ENCODE measurements at regions not wholly inside any gene's neighbourhood (a gene's known extent, or its start where the extent isn't known, plus 50 kb on each side); places are given as distances from the start of the nearest gene placed in this dataset.

GRCh38 chr13:111960152-111960772 is 106.7 kb upstream of the SOX1 start:
- TF ChIP-seq, protein P1, sequence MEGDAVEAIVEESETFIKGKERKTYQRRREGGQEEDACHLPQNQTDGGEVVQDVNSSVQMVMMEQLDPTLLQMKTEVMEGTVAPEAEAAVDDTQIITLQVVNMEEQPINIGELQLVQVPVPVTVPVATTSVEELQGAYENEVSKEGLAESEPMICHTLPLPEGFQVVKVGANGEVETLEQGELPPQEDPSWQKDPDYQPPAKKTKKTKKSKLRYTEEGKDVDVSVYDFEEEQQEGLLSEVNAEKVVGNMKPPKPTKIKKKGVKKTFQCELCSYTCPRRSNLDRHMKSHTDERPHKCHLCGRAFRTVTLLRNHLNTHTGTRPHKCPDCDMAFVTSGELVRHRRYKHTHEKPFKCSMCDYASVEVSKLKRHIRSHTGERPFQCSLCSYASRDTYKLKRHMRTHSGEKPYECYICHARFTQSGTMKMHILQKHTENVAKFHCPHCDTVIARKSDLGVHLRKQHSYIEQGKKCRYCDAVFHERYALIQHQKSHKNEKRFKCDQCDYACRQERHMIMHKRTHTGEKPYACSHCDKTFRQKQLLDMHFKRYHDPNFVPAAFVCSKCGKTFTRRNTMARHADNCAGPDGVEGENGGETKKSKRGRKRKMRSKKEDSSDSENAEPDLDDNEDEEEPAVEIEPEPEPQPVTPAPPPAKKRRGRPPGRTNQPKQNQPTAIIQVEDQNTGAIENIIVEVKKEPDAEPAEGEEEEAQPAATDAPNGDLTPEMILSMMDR (IDR thresholded peaks at IDR 0.05): no peak
- TF ChIP-seq POLR2A (IDR thresholded peaks at IDR 0.05): no peak
- intact Hi-C loops (cut with DNase I): no loop called here

GRCh38 chr13:111961236-111961635 is 105.7 kb upstream of the SOX1 start:
- TF ChIP-seq, protein P1 (IDR thresholded peaks at IDR 0.05): no peak
- no peak for TF ChIP-seq POLR2A (IDR thresholded peaks at IDR 0.05)
- ATAC-seq: no peak
- H3K36me3 ChIP-seq: no peaks in the 10 kb centered on the region
- no peak overlapping the region for H3K4me3 ChIP-seq
- intact Hi-C loops (cut with DNase I): no loop called here
- H3K4me1 ChIP-seq: no peaks in the 10 kb centered on the region
- no peaks in the 10 kb centered on the region for H3K27me3 ChIP-seq
- H3K27ac ChIP-seq: no peak overlapping the region
- no peak for DNase-seq
- no peaks in the 10 kb centered on the region for H3K9me3 ChIP-seq
- WGBS, 4 donors: 75 to 88% (median 84%) methylated on average over 10 of the region's 10 CpGs

More at GRCh38 chr13:111960152-111960772, 106.7 kb upstream of the SOX1 start:
- DNase-seq (no peak), ATAC-seq (no peak)
- H3K9me3 ChIP-seq: no peaks in the 10 kb centered on the region
- H3K27me3 ChIP-seq: peaks cover 0 to 3% (median 0%) of the 10 kb centered on the region in 9 donors
- H3K27ac ChIP-seq: no peak overlapping the region
- no peaks in the 10 kb centered on the region for H3K4me1 ChIP-seq
- no peak overlapping the region for H3K4me3 ChIP-seq
- no peaks in the 10 kb centered on the region for H3K36me3 ChIP-seq

DNA sequence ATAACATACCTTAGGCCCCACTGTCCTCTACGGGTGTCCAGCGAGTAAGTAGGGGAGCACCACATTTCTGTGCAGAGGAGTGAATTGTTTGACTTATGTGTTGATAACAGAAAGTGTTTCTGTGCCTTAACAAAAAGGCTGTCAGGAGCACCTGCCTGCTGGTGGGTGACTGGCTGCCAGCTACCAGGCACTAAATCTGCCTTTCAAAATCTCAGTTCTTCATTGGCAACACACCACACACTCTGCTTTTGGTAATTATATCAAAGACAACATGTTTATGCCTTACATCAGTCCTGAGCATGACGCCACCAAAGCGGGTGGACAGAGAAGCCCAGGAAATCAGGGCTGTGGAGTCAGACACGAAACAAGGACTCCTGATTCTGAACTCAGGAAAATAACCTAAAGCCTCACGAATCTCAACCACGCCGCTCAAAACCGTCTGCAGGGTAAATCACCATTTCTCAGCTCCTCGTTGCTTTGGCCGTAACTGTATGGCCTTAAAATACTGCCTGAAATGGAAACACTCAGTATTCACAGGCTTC is 105.2 kb upstream of the SOX1 start:
- WGBS, 4 donors: 73 to 76% (median 74%) methylated on average over 11 of the region's 11 CpGs
- intact Hi-C loops (cut with DNase I): no loop called here

DNA sequence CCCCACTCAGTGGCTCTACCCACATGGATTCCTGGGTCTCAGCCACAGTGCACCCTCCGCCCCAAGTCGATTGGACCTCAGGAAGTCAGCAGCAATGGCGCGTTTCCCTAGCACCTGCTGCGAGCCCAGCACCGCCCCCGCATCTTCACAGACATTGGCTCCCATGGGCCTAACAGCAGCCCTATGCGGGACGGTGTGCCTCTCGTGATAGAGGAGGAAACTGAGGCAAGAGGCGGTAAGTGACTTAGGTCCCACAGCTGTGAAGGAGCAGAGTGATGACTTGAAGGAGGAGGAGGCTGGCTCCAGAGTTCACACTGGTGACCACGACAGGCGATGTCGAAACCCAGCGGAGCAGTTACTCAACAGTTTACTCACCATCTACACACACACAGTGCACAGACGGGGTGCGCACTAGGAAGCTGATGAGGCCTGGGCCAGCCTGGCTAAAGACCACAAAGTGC is 104.5 kb upstream of the SOX1 start:
- intact Hi-C loops (cut with DNase I): no loop called here
- ATAC-seq (no peak), DNase-seq (no peak)
- H3K27me3 ChIP-seq: peaks cover 0 to 3% (median 0%) of the 10 kb centered on the region in 9 donors
- TF ChIP-seq POLR2A (IDR thresholded peaks at IDR 0.05): no peak
- TF ChIP-seq, protein P1 (IDR thresholded peaks at IDR 0.05): no peak
- WGBS, 4 donors: 84 to 90% (median 86%) methylated on average over 14 to 17 of the region's 17 CpGs
- H3K4me1 ChIP-seq: no peaks in the 10 kb centered on the region
- H3K36me3 ChIP-seq: no peaks in the 10 kb centered on the region
- H3K9me3 ChIP-seq: no peaks in the 10 kb centered on the region
- H3K27ac ChIP-seq: no peak overlapping the region
- H3K4me3 ChIP-seq: no peak overlapping the region

More for the DNA sequence above, 105.2 kb upstream of the SOX1 start:
- Histone ChIP-seq H3K27ac (no peak overlapping the region), H3K4me3 (no peak overlapping the region), H3K4me1 (no peaks in the 10 kb centered on the region), H3K36me3 (no peaks in the 10 kb centered on the region), H3K9me3 (no peaks in the 10 kb centered on the region), H3K27me3 (peaks cover 0 to under 1% (median 0%) of the 10 kb centered on the region in 9 donors)
- TF ChIP-seq POLR2A (IDR thresholded peaks at IDR 0.05): no peak
- TF ChIP-seq, protein P1 (IDR thresholded peaks at IDR 0.05): no peak
- no peak for ATAC-seq
- DNase-seq: no peak
